Activated T-cell treated with anti-CD3 and anti-CD28 coated beads for 24 hours (primary cell): ENCODE measurements at regions not wholly inside any gene's neighbourhood (a gene's known extent, or its start where the extent isn't known, plus 50 kb on each side); places are given as distances from the start of the nearest gene placed in this dataset.

Experiments used
- DNase-seq: peaks from one replicate; pipeline ENCODE4 v3.0.0-alpha.2; 2020; ENCODE audit warnings: low read depth

DNA sequence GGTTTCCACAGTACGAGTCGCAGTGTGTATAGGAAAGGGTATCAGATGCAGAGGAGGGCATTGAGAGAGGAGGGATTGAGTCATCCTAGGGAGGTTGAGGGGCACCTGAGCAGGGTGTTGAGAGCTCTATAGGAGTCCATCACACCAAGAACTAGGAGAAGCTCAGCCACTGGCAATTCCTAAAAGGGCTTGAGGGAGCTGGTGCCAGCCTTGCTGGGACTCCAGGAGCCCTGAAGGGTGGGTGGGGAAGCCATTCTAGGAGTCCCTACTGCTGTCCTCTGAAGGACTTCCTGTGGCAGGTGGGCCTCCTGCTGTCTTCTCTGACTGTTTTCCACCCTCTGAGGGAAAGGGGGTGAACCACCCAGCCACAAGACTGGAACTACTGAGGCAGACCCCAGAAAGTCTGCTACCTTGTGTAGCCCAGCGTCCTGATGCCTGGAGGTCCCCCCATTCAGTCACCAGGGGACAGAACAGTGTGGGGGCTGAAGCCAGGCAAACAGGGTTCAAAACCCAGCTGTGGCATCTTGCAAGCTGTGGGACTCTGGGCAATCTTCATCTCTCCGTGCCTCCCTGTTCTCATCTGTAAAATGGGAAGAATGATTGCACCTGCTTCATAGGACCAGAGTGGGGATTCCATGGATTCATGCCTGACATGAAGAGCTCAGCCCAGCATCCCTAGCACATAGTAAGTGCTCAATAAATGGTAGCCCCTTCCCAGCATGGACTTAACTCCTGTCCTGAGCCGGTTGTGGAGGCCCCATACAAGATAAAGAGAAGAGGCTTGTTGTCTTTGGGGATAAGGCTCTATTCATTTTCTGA, 149.5 kb downstream of the C9orf50 start:
- no peak for DNase-seq

DNA sequence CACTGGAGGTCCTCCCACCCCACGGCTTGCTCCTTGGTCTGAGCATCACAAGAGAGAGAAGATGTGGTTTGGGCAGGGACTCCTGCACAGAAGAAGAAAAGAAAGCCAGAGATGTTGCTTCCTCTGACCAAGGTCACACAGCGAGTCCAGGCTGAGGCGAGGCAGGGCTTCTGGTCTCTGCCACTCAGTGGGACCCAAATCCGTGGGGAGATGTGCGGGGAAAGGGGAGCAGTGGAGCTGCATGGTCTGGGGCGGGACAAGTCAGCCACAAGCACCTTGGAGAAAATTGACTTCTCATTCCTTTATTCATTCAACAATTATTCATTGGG, 150.9 kb downstream of the C9orf50 start:
- no peak for DNase-seq

DNA sequence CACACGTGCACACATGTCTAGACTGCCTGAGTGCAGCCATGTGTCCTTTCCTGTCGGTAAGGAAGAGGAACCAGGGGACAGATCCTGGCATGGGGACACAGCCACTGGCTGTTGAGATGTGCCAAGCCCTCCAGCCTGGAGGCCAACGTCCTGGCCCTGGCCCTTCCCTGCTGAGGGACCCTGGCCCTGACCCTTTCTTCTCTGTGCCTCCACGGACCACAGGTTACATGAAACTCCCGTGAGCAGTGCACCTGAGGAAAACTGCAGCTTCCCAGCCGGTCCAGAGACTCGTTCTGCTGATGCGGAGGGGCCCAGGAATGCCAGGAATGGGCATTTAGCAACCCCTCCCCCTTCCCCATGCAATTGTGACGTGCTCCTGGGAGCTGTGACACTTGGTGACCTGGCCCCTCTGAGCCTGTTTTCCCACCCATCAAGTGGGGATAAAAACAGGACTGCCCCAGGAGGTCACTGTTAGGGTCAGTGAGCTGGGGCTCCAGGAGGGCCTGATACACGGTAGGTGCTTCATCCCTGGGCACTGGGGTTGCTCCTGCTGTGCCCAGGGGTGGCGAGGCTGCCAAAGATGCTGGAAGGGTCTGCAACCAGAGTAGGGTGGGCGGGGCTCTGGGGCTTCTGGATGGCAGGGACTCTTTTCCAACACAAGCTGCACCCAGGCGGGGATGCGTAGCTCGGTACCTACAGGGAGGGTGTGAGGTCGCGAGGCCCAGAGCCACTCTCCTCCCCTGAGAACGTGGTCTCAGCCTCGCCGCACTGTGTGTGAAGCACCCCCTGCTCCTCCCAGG, 151.5 kb downstream of the C9orf50 start:
- no peak for DNase-seq

DNA sequence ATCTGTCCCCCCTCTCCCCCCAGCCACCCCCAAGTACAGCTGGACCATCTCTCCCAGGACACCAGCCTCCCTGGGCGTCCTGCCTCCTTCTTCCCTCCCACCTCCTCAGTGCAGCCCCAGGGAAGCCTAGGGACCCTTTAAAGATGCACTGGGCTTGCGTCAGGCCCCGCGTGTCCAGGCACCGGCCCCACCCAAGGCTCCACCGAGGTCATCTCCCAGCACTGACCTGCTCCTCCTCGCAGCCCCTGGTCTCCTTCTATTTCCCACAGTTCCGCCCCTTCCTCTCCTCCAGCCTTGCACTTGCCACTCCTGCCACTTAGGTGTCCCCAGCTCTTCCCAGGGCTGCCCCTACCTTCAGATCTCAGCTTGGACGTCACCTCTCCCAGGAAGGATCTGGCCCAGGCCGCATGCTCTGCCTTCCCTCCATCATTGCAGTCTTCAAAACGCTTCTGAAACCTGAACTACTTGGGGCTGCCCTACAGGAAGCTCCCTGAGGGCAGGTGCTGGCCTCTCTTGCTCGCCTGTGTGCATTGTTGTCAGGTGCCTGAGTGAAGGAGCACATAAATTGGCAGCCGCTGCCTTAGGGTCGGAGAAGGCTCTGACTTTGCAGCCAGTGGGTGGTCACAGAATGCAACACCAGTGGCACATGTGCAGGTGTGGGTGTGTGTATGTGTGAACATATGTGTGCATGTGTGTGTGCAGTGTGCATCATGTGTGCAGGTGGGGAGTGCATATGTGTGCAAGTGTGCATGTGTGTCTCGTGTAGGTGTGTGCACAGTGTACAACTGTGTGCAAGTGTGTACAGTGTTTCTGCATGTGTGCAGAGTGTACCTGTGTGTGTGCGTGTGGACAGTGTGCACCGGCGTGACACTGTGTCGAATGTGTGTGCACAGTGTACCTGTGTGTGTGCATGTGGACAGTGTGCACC, 152.9 kb downstream of the C9orf50 start:
- DNase-seq: no peak

DNA sequence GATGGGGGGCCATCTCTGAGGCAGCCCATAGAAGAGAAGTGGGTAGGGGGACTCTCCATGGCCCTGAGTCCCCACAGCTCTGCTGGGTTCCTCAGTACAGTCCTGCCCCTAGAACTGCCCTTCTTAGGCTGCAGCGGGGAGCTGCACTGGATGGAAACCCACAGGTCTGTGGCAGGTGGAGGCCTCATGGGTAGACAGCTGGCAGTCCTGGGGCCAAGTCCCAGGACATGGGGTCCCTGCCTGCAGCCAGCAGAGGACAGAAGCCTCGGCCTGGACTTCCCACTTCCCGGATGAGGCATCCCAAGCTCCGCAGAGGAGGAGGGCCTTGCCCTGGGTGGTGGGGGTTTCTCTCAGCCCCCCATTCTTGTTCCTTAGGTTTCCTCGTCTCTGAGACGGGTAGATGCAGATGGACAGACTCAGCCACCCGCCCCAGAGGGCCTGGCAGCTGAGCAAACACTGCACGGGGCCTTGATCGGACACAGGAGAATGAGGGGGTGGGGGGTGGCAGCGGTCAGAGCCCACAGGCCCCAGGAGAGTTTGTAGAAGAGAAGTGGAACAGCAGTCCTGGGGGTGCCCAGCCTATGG, 153.8 kb downstream of the C9orf50 start:
- DNase-seq: no peak

DNA sequence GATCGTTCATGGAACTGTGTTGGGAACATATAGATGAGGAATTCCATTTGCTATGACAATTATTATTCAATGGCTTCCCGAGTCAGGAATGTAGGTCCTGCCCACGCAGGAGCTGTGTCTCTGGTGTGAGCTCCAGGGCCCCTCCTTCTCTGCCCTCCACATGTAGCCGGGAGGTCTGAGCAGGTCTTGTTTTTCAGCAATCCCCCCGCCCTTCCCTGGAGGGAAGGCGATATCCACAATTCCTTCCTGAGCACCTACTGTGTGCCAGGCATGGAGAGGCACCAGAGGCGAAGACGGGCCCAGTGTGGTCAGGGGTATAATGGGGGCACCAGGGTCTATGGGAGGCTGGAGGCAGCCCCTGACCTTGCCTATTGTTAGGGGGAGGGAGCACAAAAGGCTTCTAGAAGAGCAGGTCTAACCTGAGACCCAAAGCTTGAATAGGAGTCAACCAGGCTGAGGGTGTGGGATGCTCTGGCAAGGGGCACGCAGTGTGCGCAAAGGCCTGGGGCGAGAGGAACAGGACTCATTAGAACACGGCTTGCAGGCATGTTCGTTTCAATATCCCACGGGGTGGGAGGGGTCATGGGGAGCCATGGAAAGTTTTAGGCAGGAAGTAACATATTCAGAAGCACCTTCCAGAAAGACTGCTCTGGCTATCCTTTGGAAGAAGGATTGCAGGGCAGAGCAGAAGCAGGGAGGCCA, 154.9 kb downstream of the C9orf50 start:
- DNase-seq: no peak

DNA sequence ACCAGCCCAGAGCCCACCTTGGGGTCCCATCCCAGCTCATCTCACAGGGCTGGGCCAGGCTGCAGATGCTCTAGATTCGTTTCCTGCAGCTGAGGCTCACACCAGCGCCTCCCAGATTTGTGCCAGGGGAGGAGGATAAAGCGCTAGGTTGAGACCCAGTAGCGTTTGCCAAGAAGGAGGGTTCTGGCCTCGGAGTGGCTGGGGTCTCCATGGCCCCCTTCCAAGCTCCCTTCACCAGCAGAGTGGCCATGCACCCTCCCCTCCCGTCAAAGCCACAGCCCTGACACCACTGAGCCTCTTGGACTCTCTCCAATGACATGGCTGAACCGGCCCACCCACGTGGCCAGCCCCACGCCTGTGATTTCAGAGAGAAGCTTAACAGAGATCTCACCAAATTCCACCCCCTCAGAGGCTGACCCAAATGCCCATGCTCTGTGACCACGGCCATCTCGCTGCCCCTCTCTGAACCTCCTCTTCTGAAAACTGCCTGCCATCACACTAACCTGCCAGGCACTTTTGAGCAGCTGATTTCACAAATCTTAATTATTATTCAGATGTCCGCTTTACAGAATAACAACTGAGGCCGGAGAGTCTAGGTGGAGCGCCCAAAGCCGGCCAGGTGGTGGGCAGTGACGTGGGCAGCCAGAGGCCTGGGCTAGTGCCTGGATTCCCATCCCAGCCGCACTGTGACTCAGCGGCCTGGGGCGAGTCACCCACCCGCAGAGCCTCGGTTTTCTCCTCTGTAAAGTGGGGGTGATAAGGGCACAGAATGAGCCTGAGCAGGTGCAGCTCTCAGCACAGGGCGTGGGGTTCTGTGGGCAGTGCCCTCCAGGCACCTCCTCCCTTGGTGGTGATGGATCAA, 155.7 kb downstream of the C9orf50 start:
- DNase-seq: no peak

DNA sequence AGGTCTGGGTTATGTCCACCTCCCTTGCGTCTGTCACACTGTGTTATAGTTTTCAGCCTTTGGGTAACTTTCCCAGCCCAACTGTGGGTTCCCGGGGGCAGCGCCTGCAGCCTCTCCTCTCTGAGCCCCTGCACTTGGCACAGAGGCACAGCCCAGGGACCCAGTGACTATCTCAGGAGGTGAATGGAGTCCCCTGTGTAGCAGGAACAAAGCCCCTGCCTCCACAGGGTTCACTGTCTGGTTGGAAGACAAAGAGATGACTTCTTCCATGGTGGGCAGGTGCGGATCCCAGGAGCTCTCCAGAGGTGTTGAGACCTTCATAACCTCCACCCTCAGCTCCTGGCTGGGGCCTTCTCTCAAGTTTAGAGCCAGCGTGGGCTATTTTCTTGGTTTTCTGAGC, 156.9 kb downstream of the C9orf50 start:
- no peak for DNase-seq

DNA sequence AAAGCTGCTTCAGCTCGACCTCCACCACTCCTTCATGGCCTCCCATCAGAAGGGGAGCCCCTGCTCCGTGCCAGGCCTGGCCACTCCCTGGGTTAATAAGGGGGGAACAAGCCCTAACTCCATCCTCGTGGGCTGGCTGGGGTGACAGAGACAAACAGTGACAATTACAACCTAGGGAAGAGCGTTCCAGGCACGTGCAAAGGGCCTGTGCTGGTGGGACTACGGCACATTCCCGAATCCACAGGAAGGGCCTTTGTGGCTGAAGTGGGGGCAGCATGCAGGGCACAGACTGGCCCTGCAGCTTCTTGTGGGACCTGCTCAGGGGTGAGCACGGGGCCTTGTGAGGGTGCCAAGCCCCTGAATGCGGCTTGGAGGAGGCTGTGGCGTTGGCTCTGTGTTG, 157.4 kb downstream of the C9orf50 start:
- DNase-seq: no peak

DNA sequence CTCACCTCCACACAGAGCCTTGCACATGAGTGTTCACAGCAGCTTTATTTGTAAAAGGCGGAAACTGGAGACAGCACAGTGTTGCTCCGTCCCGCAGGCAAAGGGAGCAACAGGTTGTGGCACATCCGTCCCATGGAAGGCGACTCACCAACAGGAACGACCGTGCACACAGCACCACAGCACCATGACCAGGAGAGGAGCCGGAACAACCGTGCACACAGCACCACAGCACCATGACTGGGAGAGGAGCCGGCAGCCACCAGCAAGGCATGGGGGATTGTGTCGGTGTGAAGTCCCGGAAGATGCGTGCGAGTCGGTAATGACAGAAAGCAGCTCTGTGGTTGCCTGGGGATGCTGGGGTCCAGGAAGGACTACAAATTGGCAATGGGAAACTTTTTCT, 158.5 kb downstream of the C9orf50 start:
- DNase-seq: no peak

DNA sequence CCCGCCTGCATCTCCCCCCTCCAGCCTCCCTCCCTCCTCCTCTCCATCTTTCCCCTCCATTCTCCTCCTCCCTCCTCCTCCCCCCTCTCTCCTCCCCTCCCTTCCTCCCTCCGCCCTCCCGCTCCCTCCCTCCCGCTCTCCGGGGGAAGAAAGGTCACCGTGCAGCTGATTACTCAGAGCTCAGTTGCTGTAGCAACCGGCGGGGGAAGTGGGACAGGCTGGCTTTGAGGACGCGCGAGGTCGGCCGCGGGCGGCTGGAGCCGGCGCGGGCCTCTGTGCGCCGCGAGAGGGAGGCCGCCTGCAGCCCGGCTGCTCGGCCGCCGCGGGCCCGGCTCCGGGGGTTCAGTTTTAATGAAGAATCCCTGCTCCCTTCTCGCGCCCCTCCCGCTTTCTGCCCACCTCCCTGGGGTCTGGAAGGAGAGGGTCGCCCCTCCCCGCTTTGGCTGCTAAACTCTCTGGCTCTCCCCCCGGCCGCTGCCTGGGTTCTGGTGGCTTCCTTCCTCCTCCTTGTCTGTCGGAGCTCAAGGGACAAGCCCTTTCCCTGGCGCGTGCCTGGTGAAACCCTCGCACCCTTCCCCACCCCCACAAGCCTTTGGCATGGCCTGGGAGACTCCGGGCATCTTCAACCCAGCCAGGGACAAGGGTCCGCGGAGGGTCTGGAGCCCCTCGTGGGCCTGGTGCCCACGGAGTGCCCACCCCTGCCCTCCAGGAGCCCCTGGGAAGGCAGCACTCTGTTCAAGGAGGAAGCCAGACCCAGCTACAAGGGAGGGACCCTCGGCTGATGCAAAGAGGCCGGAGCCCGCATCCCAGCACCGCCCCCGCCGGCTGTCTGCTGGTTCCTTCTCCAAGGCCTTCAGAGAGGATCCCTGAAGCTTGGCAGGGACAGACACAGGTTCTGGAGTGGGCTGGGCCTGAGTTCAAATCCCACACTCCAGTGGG, 160.3 kb downstream of the C9orf50 start:
- peak; percentile 84 for DNase-seq

DNA sequence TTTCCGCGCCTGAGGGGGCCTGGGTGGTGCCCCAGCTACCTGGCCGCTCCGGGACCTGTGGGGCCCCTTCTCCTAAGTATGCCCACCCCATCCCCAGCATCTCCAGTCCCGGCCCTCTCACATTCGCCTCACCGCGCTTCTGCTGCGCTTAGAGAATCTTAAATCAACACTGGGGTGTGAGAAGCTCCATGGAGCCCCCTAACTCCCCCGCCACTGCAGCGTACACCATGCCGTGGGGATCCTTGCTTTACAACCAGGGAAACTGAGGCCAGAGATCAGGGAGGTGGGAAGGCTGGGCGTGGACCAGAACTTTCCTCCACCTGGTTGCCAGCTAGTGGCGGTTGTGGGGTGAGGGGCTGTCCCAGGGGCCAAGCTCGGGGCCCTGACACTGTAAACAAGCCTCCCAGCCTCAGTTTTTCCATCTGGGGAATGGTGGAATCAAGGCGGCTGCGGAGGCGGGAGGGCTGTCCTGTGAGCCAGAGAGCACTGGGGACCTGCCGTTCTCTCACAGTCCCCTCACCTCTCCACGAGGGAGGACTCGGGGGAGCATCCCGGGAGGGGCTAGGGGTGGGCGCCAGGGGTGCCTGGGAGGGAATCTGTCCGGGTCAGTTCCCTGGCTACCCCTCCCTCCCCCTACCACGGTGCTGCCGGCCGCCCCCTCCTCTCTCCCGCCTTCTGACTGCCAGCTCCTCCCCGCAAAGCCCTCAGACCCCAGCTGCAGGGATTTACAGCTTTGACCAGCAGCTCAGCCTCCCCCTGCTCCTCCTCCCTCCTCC, 161.2 kb downstream of the C9orf50 start:
- DNase-seq: peak; percentile 36

DNA sequence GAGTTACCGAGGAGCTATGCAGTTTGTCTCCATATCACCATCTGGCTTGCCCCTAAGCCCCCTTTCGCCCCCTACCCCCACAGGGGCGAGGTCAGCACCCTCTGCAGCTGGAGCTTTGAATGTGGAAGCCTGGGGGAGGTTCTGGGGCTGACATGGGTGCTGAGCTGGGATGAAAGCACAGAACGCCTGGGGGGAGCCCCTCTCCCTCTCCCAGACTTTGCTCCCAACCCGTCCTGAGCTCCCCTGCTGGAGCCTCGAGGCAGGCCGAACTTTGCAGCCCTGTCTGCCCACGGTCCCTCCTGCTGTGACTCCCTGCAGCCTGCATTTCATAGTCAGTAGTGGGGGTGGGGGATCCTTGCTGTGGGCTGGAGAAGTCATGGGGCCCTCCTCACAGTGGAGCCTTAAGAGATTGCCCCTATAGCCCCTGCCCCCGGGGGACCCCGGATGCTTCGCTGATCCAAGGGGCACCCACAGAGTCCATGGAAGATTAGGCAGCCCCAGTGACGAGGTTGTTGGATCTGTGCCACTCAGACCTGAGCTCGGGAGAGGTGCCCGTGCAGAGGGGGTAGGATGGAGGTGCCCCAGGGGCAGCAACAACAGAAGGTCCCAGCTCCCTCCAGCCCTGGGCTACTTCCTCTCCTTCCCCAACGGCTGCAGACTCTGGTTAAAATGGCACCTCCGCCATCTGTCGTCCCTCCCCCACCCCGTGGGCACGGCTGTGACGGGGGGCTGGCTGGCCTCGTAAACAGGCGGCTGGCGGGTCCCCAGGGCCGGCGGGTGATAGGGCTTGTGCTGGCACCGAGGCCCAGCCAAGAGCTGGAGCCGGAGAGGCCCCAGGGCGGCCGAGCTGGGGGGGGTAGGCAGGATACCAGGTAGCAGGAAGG, 162.0 kb downstream of the C9orf50 start:
- DNase-seq: no peak

DNA sequence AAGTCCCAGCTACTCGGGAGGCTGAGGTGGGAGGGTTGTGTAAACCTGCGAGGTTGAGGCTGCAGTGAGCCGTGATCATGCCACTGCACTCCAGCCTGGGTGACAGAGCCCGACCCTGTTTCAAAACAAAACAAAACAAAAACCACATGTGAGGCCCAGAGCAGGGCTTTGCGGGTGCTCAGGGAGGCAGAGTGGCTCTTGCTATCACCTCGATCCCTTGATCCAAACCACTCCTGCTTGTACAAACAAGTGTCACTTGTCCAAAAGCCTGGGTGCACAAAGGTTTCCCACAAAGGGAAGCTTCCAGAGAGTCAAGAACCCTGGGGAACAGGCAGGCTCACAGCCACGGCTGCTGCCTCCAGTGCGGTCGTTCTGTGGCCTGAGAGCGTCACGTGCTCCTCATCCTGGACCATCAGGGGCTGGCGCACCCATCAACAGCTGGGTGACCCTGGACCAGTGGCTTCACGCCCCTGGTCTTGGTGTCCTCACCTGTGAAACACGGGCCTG, 162.7 kb downstream of the C9orf50 start:
- DNase-seq: peak; percentile 28

DNA sequence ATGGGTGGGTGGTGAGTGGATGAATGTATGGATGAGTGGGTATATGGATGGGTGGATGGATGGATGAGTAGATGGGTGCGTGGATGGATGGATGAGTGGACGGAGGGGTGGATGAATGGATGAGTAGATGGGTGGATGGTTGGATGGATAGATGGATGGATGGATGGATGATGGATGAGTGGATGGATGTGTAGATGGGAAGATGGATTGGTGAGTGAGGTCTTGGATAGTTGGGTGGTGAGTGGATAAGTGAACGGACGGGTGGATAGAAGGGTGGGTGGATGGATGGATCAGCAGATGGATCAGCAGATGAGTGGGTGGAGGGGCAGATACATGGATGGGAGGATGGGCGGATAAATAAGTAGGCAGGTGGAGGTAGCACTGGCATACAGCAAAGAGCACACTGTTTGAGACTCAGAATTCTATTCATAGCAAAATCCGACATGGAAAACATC, 163.5 kb downstream of the C9orf50 start:
- no peak for DNase-seq

DNA sequence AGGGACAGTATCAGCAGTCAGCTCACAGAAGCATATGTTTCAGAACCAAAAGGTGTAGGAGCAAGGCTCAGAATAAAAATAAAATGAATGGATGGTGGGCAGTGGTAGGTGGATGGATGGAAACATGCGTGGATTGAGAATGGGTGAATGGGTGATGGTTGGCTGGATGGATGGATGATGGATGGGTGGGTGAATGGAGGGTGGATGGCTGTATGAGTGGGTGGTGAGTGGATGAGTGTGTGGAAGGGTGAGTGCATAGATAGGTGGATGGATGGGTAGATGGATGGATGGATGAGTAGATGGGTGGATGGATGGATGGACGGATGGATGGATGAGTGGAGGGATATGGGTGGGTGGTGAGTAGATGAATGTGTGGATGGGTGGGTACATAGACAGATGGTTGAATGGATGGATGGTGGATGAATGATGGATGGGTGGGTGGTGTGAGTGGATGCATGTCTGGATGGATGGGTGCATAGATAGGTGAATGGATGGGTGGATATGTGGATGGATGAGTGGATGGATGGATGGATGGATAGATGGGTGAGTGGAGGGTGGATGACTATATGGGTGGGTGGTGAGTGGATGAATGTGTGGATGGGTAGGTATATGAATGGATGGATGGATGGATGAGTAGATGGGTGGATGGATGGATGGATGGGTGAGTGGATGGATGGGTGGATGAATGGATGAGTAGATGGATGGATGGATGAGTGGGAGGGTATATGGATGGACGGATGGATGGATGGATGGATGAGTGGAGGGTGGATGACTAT, 164.2 kb downstream of the C9orf50 start:
- no peak for DNase-seq
